Trophoblast cell (in vitro differentiated cells and primary cell): ENCODE measurements at regions not wholly inside any gene's neighbourhood (a gene's known extent, or its start where the extent isn't known, plus 50 kb on each side); places are given as distances from the start of the nearest gene placed in this dataset.

Experiments
- DNase-seq, 2 donors: peaks; one replicate each; pipeline ENCODE4 v3.0.0-alpha.2; 2016
- H2AFZ ChIP-seq: 2 replicates; pipeline ENCODE4 v1.6.1; 2013; ENCODE audit warnings: low read length, moderate library complexity, mild to moderate bottlenecking; ENCODE audit not compliant: insufficient read depth, poor library complexity
- H2AK5ac ChIP-seq: 2 replicates; pipeline ENCODE4 v1.6.1; 2013; ENCODE audit warnings: mild to moderate bottlenecking, low read length
- H2BK120ac ChIP-seq: 2 replicates; pipeline ENCODE4 v1.6.1; 2013; ENCODE audit warnings: low read length, mild to moderate bottlenecking, moderate library complexity; ENCODE audit not compliant: insufficient read depth, poor library complexity
- H2BK12ac ChIP-seq: 2 replicates; pipeline ENCODE4 v1.6.1; 2013; ENCODE audit warnings: mild to moderate bottlenecking, low read length, moderate library complexity
- H2BK5ac ChIP-seq: 2 replicates; pipeline ENCODE4 v1.6.1; 2013; ENCODE audit warnings: low read length, low read depth, moderate library complexity, mild to moderate bottlenecking; ENCODE audit not compliant: poor library complexity
- H3K14ac ChIP-seq: 2 replicates; pipeline ENCODE4 v1.6.1; 2013; ENCODE audit warnings: mild to moderate bottlenecking, low read length
- H3K18ac ChIP-seq: 2 replicates; pipeline ENCODE4 v1.6.1; 2013; ENCODE audit warnings: mild to moderate bottlenecking, low read length
- H3K23ac ChIP-seq: 2 replicates; pipeline ENCODE4 v1.6.1; 2013; ENCODE audit warnings: low read length
- H3K27ac ChIP-seq: 2 replicates; pipeline ENCODE4 v1.5.1; 2013; ENCODE audit warnings: low read depth, mild to moderate bottlenecking, inconsistent platforms, low read length, moderate library complexity
- H3K27me3 ChIP-seq: 2 replicates; pipeline ENCODE4 v1.6.1; 2013; ENCODE audit warnings: inconsistent platforms, mild to moderate bottlenecking, low read length, moderate library complexity; ENCODE audit not compliant: insufficient read depth
- H3K36me3 ChIP-seq, 2 experiments: 1 replicate in 1 of 2; 2 replicates in 1 of 2; pipeline ENCODE4 v1.6.1; 2013; ENCODE audit warnings: low read length in 2 of 2, mild to moderate bottlenecking in 2 of 2, moderate library complexity in 1 of 2; ENCODE audit not compliant: insufficient read depth in 2 of 2, control insufficient read depth in 1 of 2
- H3K4ac ChIP-seq: 2 replicates; pipeline ENCODE4 v1.6.1; 2013; ENCODE audit warnings: low read depth, mild to moderate bottlenecking, low read length, moderate library complexity
- H3K4me1 ChIP-seq, 2 experiments: 1 replicate in 1 of 2; 2 replicates in 1 of 2; pipeline ENCODE4 v1.6.1; 2013; ENCODE audit warnings: low read length in 2 of 2, mild to moderate bottlenecking in 2 of 2, moderate library complexity in 1 of 2; ENCODE audit not compliant: insufficient read depth in 2 of 2, control insufficient read depth in 1 of 2
- H3K4me2 ChIP-seq: 2 replicates; pipeline ENCODE4 v1.6.1; 2013; ENCODE audit warnings: inconsistent platforms, mild to moderate bottlenecking, low read length, moderate library complexity
- H3K4me3 ChIP-seq: 2 replicates; pipeline ENCODE4 v1.5.1; 2013; ENCODE audit warnings: mild to moderate bottlenecking, low read depth, low read length, inconsistent platforms
- H3K79me1 ChIP-seq: one replicate; pipeline ENCODE4 v1.6.1; 2013; ENCODE audit warnings: low read length
- H3K79me2 ChIP-seq: 2 replicates; pipeline ENCODE4 v1.6.1; 2013; ENCODE audit warnings: low read length, mild to moderate bottlenecking; ENCODE audit not compliant: control insufficient read depth, insufficient read depth, poor library complexity
- H3K9ac ChIP-seq: 2 replicates; pipeline ENCODE4 v1.6.1; 2013; ENCODE audit warnings: mild to moderate bottlenecking, low read length
- H3K9me3 ChIP-seq: 2 replicates; pipeline ENCODE4 v1.6.1; 2013; ENCODE audit warnings: low read depth, mild to moderate bottlenecking, control low read depth, inconsistent platforms, low read length; ENCODE audit not compliant: insufficient read depth
- H4K12ac ChIP-seq: 2 replicates; pipeline ENCODE4 v1.6.1; 2013; ENCODE audit warnings: low read depth, mild to moderate bottlenecking, low read length, moderate library complexity
- H4K8ac ChIP-seq: 2 replicates; pipeline ENCODE4 v1.6.1; 2013; ENCODE audit warnings: low read depth, mild to moderate bottlenecking, low read length, moderate library complexity
- H4K91ac ChIP-seq: one replicate; pipeline ENCODE4 v1.6.1; 2013; ENCODE audit warnings: low read depth, mild to moderate bottlenecking, low read length, moderate library complexity
- whole genome bisulfite sequencing: extraction: QIAGEN DNeasy Blood & Tissue Kit; methylation state at CpG from one replicate; pipeline ENCODE4 v1.1.7; 2013; ENCODE audit warnings: missing lambda C conversion rate; ENCODE audit not compliant: insufficient read length, insufficient coverage; ENCODE audit errors: extremely low coverage; 5-methylcytosine and 5-hydroxymethylcytosine counted together

DNA sequence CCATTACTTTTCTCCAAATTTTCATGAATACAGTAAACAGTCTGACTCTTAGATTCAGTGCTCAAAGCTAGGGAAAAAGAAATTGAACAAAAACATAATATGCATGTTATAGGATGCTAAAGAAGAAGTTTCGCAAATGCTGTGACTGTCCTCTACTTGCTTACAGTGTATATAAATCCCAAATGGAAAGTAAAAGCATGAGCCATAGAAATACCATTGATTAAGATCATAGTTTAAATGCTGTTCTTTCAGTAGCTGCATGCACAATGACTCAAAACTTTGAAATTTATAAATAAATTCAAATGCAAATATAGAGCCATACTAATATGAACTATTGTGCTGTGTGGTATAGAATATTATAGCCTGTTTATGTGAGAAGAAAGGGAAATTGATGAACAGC is 1113.9 kb upstream of the ACVR2A start:
- no peak overlapping the region for H3K27ac ChIP-seq
- H3K14ac ChIP-seq: no peak overlapping the region
- H3K4me2 ChIP-seq: no peak overlapping the region

GRCh38 chr2:146721486-146721885 is 1123.3 kb upstream of the ACVR2A start:
- H3K9me3 ChIP-seq: peaks cover 16% of the 10 kb centered on the region
- no peaks in the 10 kb centered on the region for H3K79me1 ChIP-seq
- H3K14ac ChIP-seq: no peak overlapping the region
- H4K91ac ChIP-seq: no peak overlapping the region
- no peak overlapping the region for H4K12ac ChIP-seq
- H3K4ac ChIP-seq: no peak overlapping the region
- no peak overlapping the region for H4K8ac ChIP-seq
- DNase-seq: no peak
- no peaks in the 10 kb centered on the region for H3K27me3 ChIP-seq
- WGBS: no CpG with 5 or more reads among the region's 7 CpGs
- H2BK120ac ChIP-seq: no peak overlapping the region
- no peak overlapping the region for H3K27ac ChIP-seq
- no peaks in the 10 kb centered on the region for H3K4me1 ChIP-seq
- no peak overlapping the region for H3K18ac ChIP-seq
- no peak overlapping the region for H3K9ac ChIP-seq
- H3K23ac ChIP-seq: no peak overlapping the region
- no peak overlapping the region for H3K4me3 ChIP-seq
- H3K79me2 ChIP-seq: no peaks in the 10 kb centered on the region
- H3K36me3 ChIP-seq: no peaks in the 10 kb centered on the region
- H2BK12ac ChIP-seq: no peak overlapping the region
- no peak overlapping the region for H2BK5ac ChIP-seq
- no peak overlapping the region for H2AK5ac ChIP-seq
- H2AFZ ChIP-seq: no peak overlapping the region
- H3K4me2 ChIP-seq: no peak overlapping the region

More for the DNA sequence above, 1113.9 kb upstream of the ACVR2A start:
- H3K18ac ChIP-seq: no peak overlapping the region
- WGBS: no CpG with 5 or more reads among the region's 1 CpG
- no peaks in the 10 kb centered on the region for H3K79me1 ChIP-seq
- no peak overlapping the region for H2BK120ac ChIP-seq
- H3K36me3 ChIP-seq: no peaks in the 10 kb centered on the region
- no peak overlapping the region for H2AK5ac ChIP-seq
- H3K79me2 ChIP-seq: no peaks in the 10 kb centered on the region
- H3K23ac ChIP-seq: no peak overlapping the region
- no peaks in the 10 kb centered on the region for H3K9me3 ChIP-seq
- H3K4me3 ChIP-seq: no peak overlapping the region
- H2BK5ac ChIP-seq: no peak overlapping the region
- DNase-seq: peak in 1 of 2 donors; percentile 16
- no peak overlapping the region for H3K9ac ChIP-seq
- no peak overlapping the region for H3K4ac ChIP-seq
- H3K27me3 ChIP-seq: no peaks in the 10 kb centered on the region
- no peak overlapping the region for H2BK12ac ChIP-seq
- H4K8ac ChIP-seq: no peak overlapping the region
- no peak overlapping the region for H2AFZ ChIP-seq
- no peaks in the 10 kb centered on the region for H3K4me1 ChIP-seq
- no peak overlapping the region for H4K91ac ChIP-seq
- no peak overlapping the region for H4K12ac ChIP-seq

DNA sequence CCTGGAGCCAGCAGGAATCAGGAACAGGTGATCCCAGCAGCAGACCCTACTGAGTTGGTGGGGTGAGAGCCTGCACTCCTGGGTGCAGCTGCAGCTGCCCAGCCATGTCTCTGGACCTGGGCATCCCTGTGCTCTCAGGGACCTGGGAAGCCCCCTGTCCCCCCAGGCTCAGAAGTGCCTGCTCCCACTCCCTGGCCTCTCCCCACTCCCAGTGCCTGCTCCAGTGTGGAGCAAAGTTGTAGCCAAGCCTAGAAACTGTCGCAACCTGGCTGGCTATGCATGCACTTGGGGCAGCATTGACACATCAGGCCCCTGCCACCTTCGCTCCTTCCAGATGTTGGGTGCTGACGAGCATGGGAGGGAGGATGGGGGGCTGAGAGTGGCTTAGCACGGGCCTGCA is 1124.7 kb upstream of the ACVR2A start:
- no CpG with 5 or more reads among the region's 4 CpGs for WGBS
- Histone ChIP-seq H4K12ac (no peak overlapping the region), H4K8ac (no peak overlapping the region), H3K27ac (no peak overlapping the region), H3K4me1 (no peaks in the 10 kb centered on the region), H4K91ac (no peak overlapping the region), H2BK5ac (no peak overlapping the region), H3K36me3 (no peaks in the 10 kb centered on the region), H3K27me3 (no peaks in the 10 kb centered on the region), H3K4ac (no peak overlapping the region), H3K9me3 (peaks cover 16% of the 10 kb centered on the region), H2BK12ac (no peak overlapping the region), H2AK5ac (no peak overlapping the region), H2BK120ac (no peak overlapping the region), H3K14ac (no peak overlapping the region), H3K4me3 (no peak overlapping the region), H3K9ac (no peak overlapping the region), H3K79me2 (no peaks in the 10 kb centered on the region), H3K18ac (no peak overlapping the region), H3K79me1 (no peaks in the 10 kb centered on the region), H3K23ac (no peak overlapping the region), H3K4me2 (no peak overlapping the region), H2AFZ (no peak overlapping the region)
- no peak for DNase-seq

DNA sequence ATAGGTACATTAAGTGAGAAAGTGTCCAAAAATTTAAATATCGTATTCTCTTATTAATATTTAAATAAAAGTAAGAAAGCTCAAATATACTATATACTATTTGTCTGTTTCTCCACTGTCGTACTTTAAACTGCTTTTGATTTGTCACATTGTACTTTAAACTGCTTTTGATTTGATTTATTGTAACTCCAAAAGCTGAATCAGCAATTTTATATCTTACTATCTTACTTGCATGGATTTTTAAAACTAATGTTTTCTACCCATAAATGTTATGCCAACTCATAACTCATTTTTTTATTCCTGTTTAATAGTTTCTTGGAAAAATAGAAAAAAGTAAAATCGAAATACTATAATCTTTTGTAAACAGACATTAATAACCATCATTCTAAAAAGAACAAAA is 1128.2 kb upstream of the ACVR2A start:
- Histone ChIP-seq H3K27me3 (no peaks in the 10 kb centered on the region), H4K8ac (no peak overlapping the region), H4K12ac (no peak overlapping the region), H2BK12ac (no peak overlapping the region), H2BK5ac (no peak overlapping the region), H3K4me1 (no peaks in the 10 kb centered on the region), H3K9me3 (peaks cover 15% of the 10 kb centered on the region), H3K27ac (no peak overlapping the region), H2BK120ac (no peak overlapping the region), H3K9ac (no peak overlapping the region), H3K79me1 (no peaks in the 10 kb centered on the region), H3K79me2 (no peaks in the 10 kb centered on the region), H2AFZ (no peak overlapping the region), H4K91ac (no peak overlapping the region), H3K23ac (no peak overlapping the region), H3K36me3 (no peaks in the 10 kb centered on the region), H3K4ac (no peak overlapping the region), H2AK5ac (no peak overlapping the region), H3K18ac (no peak overlapping the region), H3K14ac (no peak overlapping the region), H3K4me2 (no peak overlapping the region), H3K4me3 (no peak overlapping the region)
- no CpG with 5 or more reads among the region's 3 CpGs for WGBS
- DNase-seq: no peak
